HepG2 (cell line): ENCODE measurements at regions not wholly inside any gene's neighbourhood (a gene's known extent, or its start where the extent isn't known, plus 50 kb on each side); places are given as distances from the start of the nearest gene placed in this dataset.
A peak's percentile ranks its signal among the peaks of the same experiment; 100 is the strongest.

ENCODE experiments used
- EHMT2 ChIP-seq: fragments of 200-600 bp; sonication (generic); IDR thresholded peaks from 2 replicates; pipeline ENCODE4 v1.7.0; 2017; ENCODE audit warnings: antibody characterized with exemption, low read depth, low read length, borderline replicate concordance
- KAT2B ChIP-seq: fragments of 150-350 bp; IDR thresholded peaks from 2 replicates; pipeline ENCODE4 v1.6.1; 2014; ENCODE audit warnings: low read depth, low read length, borderline replicate concordance
- MAFF ChIP-seq: IDR thresholded peaks from 2 replicates; pipeline ENCODE4 v1.6.1; 2011; ENCODE audit warnings: low read depth, low read length, improper control_type of control experiment
- PLSCR1 ChIP-seq: sonication (generic); formaldehyde crosslinking; IDR thresholded peaks from 2 replicates; pipeline ENCODE4 v1.5.0; 2020; ENCODE audit warnings: missing genetic modification reagents, mild to moderate bottlenecking, borderline replicate concordance
- SNAPC4 ChIP-seq: sonication (generic); formaldehyde crosslinking; IDR thresholded peaks from 2 replicates; pipeline ENCODE4 v1.4.0; 2020; ENCODE audit warnings: mild to moderate bottlenecking, missing genetic modification reagents
- SOX13 ChIP-seq, 3 experiments: fragments of 450-650 bp in 1 of 3; sonication (generic) in 1 of 3; formaldehyde crosslinking in 1 of 3; IDR thresholded peaks in 2 of 3; conservative IDR thresholded peaks in 1 of 3; 2 replicates each; pipeline versions ENCODE4 v1.5.0 to v1.6.1; 2016 to 2020; ENCODE audit warnings: antibody characterized with exemption in 1 of 3, mild to moderate bottlenecking in 1 of 3, missing compliant biosample characterization in 1 of 3, missing genetic modification reagents in 1 of 3, moderate library complexity in 1 of 3
- ZMAT3 ChIP-seq: sonication (generic); formaldehyde crosslinking; conservative IDR thresholded peaks from 2 replicates; pipeline ENCODE4 v1.7.0; 2021; ENCODE audit warnings: missing genetic modification reagents
- ZNF280B ChIP-seq: sonication (generic); formaldehyde crosslinking; IDR thresholded peaks from 2 replicates; pipeline ENCODE4 v1.5.0; 2020; ENCODE audit warnings: missing genetic modification reagents, mild to moderate bottlenecking, borderline replicate concordance
- ZNF547 ChIP-seq: sonication (generic); formaldehyde crosslinking; IDR thresholded peaks from 2 replicates; pipeline ENCODE4 v1.5.1; 2020; ENCODE audit warnings: mild to moderate bottlenecking, missing genetic modification reagents
- ZNF678 ChIP-seq: sonication (generic); formaldehyde crosslinking; IDR thresholded peaks from 2 replicates; pipeline ENCODE4 v1.4.0; 2020; ENCODE audit warnings: mild to moderate bottlenecking, missing genetic modification reagents
- ZNF839 ChIP-seq: sonication (generic); formaldehyde crosslinking; IDR thresholded peaks from 2 replicates; pipeline ENCODE4 v1.4.0; 2020; ENCODE audit warnings: missing genetic modification reagents, mild to moderate bottlenecking, borderline replicate concordance
- TF ChIP-seq, protein P1 (sequence below): IDR thresholded peaks from 2 replicates; pipeline ENCODE4 v1.6.1; 2016; ENCODE audit warnings: missing compliant biosample characterization, missing genetic modification reagents, borderline replicate concordance
- TF ChIP-seq, protein P2 (sequence below): conservative IDR thresholded peaks from 2 replicates; pipeline ENCODE4 v1.6.1; 2018; ENCODE audit warnings: missing genetic modification reagents
- TF ChIP-seq, protein P3 (sequence below): sonication (generic); formaldehyde crosslinking; IDR thresholded peaks from 2 replicates; pipeline ENCODE4 v1.4.0; 2020; ENCODE audit warnings: mild to moderate bottlenecking, missing genetic modification reagents
- TF ChIP-seq, protein P4 (sequence below): sonication (generic); formaldehyde crosslinking; IDR thresholded peaks from 2 replicates; pipeline ENCODE4 v1.4.0; 2020; ENCODE audit warnings: mild to moderate bottlenecking, low read depth, missing genetic modification reagents

DNA sequence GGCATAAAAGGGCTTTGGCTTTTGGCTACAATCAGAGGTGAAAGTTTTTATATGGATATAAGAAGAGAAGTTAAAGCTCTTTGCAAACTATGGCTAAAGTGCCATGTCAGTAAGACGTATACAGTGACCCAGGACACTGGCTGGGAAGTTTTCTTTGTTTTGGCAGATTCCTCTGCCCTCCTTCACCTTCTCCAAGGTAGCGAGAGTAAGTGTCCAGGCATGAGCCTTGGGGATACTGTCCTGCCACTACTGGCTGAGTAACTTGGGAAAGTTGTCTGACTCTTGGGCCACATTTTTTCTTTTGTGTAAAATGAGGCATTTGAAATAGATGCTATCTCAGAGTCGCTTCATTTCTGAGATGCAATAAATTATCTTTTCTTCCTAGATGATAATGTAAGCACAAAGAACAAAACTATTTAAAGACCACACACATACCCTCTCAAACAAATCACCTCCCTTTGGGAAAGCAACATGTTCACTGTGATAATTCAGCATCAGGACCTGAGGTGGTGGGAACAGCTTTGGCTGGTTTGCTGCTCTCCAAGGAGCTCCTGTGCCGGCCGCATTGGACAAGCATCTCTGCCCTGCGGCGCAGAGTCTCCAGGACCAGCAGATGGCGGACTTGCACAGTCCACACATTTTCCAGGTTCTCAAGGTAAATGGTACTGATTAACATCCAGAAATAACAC, 106.3 kb downstream of the PTCSC3 start (continued):
- TF ChIP-seq ZNF839 (CRISPR knock-in tag), result no peak
- TF ChIP-seq, protein P1, sequence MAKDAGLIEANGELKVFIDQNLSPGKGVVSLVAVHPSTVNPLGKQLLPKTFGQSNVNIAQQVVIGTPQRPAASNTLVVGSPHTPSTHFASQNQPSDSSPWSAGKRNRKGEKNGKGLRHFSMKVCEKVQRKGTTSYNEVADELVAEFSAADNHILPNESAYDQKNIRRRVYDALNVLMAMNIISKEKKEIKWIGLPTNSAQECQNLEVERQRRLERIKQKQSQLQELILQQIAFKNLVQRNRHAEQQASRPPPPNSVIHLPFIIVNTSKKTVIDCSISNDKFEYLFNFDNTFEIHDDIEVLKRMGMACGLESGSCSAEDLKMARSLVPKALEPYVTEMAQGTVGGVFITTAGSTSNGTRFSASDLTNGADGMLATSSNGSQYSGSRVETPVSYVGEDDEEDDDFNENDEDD (CRISPR knock-in tag), result no peak
- no peak for TF ChIP-seq EHMT2
- TF ChIP-seq, protein P2, sequence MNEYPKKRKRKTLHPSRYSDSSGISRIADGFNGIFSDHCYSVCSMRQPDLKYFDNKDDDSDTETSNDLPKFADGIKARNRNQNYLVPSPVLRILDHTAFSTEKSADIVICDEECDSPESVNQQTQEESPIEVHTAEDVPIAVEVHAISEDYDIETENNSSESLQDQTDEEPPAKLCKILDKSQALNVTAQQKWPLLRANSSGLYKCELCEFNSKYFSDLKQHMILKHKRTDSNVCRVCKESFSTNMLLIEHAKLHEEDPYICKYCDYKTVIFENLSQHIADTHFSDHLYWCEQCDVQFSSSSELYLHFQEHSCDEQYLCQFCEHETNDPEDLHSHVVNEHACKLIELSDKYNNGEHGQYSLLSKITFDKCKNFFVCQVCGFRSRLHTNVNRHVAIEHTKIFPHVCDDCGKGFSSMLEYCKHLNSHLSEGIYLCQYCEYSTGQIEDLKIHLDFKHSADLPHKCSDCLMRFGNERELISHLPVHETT (CRISPR knock-in tag), result peak; percentile 72; the same call in 1 of the 2 replicates
- TF ChIP-seq PLSCR1, result no peak
- TF ChIP-seq, protein P3, sequence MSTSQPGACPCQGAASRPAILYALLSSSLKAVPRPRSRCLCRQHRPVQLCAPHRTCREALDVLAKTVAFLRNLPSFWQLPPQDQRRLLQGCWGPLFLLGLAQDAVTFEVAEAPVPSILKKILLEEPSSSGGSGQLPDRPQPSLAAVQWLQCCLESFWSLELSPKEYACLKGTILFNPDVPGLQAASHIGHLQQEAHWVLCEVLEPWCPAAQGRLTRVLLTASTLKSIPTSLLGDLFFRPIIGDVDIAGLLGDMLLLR, result no peak
- TF ChIP-seq ZNF280B, result no peak
- no peak for TF ChIP-seq SOX13 (IDR thresholded peaks at IDR 0.05)
- TF ChIP-seq SOX13 (CRISPR knock-in tag; conservative IDR thresholded peaks at IDR 0.05 in 1 of 2, IDR thresholded peaks at IDR 0.05 in 1 of 2), result peak in 1 of 2 experiments; percentile 24; a peak in 1 of 4 replicates
- no peak for TF ChIP-seq ZNF678 (CRISPR knock-in tag)
- TF ChIP-seq KAT2B, result no peak
- TF ChIP-seq MAFF, result 0 out of 2 replicates have a peak, but pooled peaks have one; percentile 13
- TF ChIP-seq SNAPC4 (CRISPR knock-in tag), result no peak
- TF ChIP-seq, protein P4, sequence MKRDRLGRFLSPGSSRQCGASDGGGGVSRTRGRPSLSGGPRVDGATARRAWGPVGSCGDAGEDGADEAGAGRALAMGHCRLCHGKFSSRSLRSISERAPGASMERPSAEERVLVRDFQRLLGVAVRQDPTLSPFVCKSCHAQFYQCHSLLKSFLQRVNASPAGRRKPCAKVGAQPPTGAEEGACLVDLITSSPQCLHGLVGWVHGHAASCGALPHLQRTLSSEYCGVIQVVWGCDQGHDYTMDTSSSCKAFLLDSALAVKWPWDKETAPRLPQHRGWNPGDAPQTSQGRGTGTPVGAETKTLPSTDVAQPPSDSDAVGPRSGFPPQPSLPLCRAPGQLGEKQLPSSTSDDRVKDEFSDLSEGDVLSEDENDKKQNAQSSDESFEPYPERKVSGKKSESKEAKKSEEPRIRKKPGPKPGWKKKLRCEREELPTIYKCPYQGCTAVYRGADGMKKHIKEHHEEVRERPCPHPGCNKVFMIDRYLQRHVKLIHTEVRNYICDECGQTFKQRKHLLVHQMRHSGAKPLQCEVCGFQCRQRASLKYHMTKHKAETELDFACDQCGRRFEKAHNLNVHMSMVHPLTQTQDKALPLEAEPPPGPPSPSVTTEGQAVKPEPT (CRISPR knock-in tag), result no peak; the same call in 1 of the 2 replicates
- no peak for TF ChIP-seq ZNF547 (CRISPR knock-in tag)
- no peak; the same call in 1 of the 2 replicates for TF ChIP-seq ZMAT3 (CRISPR knock-in tag)
